K562 (cell line): ENCODE measurements at regions not wholly inside any gene's neighbourhood (a gene's known extent, or its start where the extent isn't known, plus 50 kb on each side); places are given as distances from the start of the nearest gene placed in this dataset.

Source experiments
- CREM ChIP-seq: IDR thresholded peaks from 2 replicates; pipeline ENCODE4 v1.6.1; 2014; ENCODE audit warnings: antibody characterized with exemption, low read depth
- ELF1 ChIP-seq: fragments of 200-800 bp; sonication (Bioruptor generic); IDR thresholded peaks from 2 replicates; pipeline ENCODE4 v1.6.1; 2016; ENCODE audit warnings: missing genetic modification characterization, missing compliant biosample characterization
- GTF2E2 ChIP-seq: fragments of 200-800 bp; sonication (Bioruptor generic); IDR thresholded peaks from 2 replicates; pipeline ENCODE4 v1.6.1; 2016; ENCODE audit warnings: missing genetic modification characterization, missing compliant biosample characterization
- MYNN ChIP-seq, 2 experiments: sonication (generic); formaldehyde crosslinking in 1 of 2; IDR thresholded peaks; 2 replicates each; pipeline versions ENCODE4 v1.5.0 to v1.6.1; 2016 to 2020; ENCODE audit warnings: antibody characterized with exemption in 1 of 2, missing genetic modification reagents in 1 of 2
- NFXL1 ChIP-seq: fragments of 450-650 bp; formaldehyde crosslinking; IDR thresholded peaks from 2 replicates; pipeline ENCODE4 v1.4.0; 2021; ENCODE audit warnings: mild to moderate bottlenecking
- NR3C1 ChIP-seq: sonication (generic); formaldehyde crosslinking; IDR thresholded peaks from 2 replicates; pipeline ENCODE4 v1.8.1; 2022; ENCODE audit warnings: missing genetic modification reagents
- POLR3A ChIP-seq: IDR thresholded peaks from 2 replicates; pipeline ENCODE4 v1.6.1; 2011; ENCODE audit warnings: borderline replicate concordance, mild to moderate bottlenecking, moderate library complexity; ENCODE audit not compliant: insufficient read length, insufficient read depth; ENCODE audit errors: extremely low read depth
- PRMT5 ChIP-seq: sonication (generic); formaldehyde crosslinking; IDR thresholded peaks from 2 replicates; pipeline ENCODE4 v1.5.0; 2020; ENCODE audit warnings: missing genetic modification reagents
- SAFB2 ChIP-seq: fragments of 200-400 bp; formaldehyde crosslinking; IDR thresholded peaks from 2 replicates; pipeline ENCODE4 v1.6.1; 2018; ENCODE audit warnings: borderline replicate concordance, low read length, low read depth, moderate library complexity; ENCODE audit not compliant: severe bottlenecking
- TF ChIP-seq, protein P1 (sequence below): fragments of 200-600 bp; sonication (generic); IDR thresholded peaks from one replicate; pipeline ENCODE4 v1.6.1; 2012; ENCODE audit warnings: mild to moderate bottlenecking, low read depth, low read length, inconsistent platforms
- TF ChIP-seq, protein P2 (sequence below), 2 experiments: fragments of 150-350 bp in 1 of 2; IDR thresholded peaks; 2 replicates each; pipeline ENCODE4 v1.6.1; 2012 to 2016; ENCODE audit warnings: low read depth in 2 of 2, low read length in 2 of 2, mild to moderate bottlenecking in 1 of 2, moderate library complexity in 1 of 2

DNA sequence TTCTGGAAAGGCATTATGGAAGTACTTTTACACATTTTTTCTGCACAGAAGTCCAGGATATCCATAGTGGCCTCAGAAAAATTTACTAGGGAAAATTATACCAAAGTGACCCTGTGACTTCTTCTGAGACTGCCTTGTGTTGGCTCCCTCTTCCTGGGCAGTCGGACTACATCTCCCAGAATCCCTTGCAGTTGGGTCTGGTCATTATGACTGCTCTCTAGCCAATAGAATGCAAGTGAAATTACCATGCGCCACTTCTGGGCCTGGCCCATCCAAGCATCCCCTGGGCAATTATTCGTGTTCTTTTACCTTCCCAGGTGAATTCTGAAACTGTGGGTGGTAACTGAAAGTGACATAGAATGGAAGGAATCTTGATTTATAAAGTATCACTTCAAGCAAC, 430.9 kb downstream of the ACTR3B start (continued):
- TF ChIP-seq, protein P1, sequence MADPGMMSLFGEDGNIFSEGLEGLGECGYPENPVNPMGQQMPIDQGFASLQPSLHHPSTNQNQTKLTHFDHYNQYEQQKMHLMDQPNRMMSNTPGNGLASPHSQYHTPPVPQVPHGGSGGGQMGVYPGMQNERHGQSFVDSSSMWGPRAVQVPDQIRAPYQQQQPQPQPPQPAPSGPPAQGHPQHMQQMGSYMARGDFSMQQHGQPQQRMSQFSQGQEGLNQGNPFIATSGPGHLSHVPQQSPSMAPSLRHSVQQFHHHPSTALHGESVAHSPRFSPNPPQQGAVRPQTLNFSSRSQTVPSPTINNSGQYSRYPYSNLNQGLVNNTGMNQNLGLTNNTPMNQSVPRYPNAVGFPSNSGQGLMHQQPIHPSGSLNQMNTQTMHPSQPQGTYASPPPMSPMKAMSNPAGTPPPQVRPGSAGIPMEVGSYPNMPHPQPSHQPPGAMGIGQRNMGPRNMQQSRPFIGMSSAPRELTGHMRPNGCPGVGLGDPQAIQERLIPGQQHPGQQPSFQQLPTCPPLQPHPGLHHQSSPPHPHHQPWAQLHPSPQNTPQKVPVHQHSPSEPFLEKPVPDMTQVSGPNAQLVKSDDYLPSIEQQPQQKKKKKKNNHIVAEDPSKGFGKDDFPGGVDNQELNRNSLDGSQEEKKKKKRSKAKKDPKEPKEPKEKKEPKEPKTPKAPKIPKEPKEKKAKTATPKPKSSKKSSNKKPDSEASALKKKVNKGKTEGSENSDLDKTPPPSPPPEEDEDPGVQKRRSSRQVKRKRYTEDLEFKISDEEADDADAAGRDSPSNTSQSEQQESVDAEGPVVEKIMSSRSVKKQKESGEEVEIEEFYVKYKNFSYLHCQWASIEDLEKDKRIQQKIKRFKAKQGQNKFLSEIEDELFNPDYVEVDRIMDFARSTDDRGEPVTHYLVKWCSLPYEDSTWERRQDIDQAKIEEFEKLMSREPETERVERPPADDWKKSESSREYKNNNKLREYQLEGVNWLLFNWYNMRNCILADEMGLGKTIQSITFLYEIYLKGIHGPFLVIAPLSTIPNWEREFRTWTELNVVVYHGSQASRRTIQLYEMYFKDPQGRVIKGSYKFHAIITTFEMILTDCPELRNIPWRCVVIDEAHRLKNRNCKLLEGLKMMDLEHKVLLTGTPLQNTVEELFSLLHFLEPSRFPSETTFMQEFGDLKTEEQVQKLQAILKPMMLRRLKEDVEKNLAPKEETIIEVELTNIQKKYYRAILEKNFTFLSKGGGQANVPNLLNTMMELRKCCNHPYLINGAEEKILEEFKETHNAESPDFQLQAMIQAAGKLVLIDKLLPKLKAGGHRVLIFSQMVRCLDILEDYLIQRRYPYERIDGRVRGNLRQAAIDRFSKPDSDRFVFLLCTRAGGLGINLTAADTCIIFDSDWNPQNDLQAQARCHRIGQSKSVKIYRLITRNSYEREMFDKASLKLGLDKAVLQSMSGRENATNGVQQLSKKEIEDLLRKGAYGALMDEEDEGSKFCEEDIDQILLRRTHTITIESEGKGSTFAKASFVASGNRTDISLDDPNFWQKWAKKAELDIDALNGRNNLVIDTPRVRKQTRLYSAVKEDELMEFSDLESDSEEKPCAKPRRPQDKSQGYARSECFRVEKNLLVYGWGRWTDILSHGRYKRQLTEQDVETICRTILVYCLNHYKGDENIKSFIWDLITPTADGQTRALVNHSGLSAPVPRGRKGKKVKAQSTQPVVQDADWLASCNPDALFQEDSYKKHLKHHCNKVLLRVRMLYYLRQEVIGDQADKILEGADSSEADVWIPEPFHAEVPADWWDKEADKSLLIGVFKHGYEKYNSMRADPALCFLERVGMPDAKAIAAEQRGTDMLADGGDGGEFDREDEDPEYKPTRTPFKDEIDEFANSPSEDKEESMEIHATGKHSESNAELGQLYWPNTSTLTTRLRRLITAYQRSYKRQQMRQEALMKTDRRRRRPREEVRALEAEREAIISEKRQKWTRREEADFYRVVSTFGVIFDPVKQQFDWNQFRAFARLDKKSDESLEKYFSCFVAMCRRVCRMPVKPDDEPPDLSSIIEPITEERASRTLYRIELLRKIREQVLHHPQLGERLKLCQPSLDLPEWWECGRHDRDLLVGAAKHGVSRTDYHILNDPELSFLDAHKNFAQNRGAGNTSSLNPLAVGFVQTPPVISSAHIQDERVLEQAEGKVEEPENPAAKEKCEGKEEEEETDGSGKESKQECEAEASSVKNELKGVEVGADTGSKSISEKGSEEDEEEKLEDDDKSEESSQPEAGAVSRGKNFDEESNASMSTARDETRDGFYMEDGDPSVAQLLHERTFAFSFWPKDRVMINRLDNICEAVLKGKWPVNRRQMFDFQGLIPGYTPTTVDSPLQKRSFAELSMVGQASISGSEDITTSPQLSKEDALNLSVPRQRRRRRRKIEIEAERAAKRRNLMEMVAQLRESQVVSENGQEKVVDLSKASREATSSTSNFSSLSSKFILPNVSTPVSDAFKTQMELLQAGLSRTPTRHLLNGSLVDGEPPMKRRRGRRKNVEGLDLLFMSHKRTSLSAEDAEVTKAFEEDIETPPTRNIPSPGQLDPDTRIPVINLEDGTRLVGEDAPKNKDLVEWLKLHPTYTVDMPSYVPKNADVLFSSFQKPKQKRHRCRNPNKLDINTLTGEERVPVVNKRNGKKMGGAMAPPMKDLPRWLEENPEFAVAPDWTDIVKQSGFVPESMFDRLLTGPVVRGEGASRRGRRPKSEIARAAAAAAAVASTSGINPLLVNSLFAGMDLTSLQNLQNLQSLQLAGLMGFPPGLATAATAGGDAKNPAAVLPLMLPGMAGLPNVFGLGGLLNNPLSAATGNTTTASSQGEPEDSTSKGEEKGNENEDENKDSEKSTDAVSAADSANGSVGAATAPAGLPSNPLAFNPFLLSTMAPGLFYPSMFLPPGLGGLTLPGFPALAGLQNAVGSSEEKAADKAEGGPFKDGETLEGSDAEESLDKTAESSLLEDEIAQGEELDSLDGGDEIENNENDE, result no peak
- TF ChIP-seq NR3C1 (CRISPR knock-in tag) (no peak), POLR3A (no peak), MYNN (IDR thresholded peaks at IDR 0.05) (no peak), MYNN (CRISPR knock-in tag; IDR thresholded peaks at IDR 0.05) (no peak), PRMT5 (CRISPR knock-in tag) (no peak), GTF2E2 (tag) (no peak), ELF1 (tag) (peak; percentile 82), NFXL1 (CRISPR knock-in tag) (no peak), CREM (0 out of 2 replicates have a peak, but pooled peaks have one; percentile 31), SAFB2 (no peak)
- TF ChIP-seq, protein P2, sequence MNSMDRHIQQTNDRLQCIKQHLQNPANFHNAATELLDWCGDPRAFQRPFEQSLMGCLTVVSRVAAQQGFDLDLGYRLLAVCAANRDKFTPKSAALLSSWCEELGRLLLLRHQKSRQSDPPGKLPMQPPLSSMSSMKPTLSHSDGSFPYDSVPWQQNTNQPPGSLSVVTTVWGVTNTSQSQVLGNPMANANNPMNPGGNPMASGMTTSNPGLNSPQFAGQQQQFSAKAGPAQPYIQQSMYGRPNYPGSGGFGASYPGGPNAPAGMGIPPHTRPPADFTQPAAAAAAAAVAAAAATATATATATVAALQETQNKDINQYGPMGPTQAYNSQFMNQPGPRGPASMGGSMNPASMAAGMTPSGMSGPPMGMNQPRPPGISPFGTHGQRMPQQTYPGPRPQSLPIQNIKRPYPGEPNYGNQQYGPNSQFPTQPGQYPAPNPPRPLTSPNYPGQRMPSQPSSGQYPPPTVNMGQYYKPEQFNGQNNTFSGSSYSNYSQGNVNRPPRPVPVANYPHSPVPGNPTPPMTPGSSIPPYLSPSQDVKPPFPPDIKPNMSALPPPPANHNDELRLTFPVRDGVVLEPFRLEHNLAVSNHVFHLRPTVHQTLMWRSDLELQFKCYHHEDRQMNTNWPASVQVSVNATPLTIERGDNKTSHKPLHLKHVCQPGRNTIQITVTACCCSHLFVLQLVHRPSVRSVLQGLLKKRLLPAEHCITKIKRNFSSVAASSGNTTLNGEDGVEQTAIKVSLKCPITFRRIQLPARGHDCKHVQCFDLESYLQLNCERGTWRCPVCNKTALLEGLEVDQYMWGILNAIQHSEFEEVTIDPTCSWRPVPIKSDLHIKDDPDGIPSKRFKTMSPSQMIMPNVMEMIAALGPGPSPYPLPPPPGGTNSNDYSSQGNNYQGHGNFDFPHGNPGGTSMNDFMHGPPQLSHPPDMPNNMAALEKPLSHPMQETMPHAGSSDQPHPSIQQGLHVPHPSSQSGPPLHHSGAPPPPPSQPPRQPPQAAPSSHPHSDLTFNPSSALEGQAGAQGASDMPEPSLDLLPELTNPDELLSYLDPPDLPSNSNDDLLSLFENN (IDR thresholded peaks at IDR 0.05; ENCODE audit: low read depth in 2 of 2, low read length in 2 of 2), result no peak
